ENCODE measurements at regions not wholly inside any gene's neighbourhood (a gene's known extent, or its start where the extent isn't known, plus 50 kb on each side); places are given as distances from the start of the nearest gene placed in this dataset.

DNA sequence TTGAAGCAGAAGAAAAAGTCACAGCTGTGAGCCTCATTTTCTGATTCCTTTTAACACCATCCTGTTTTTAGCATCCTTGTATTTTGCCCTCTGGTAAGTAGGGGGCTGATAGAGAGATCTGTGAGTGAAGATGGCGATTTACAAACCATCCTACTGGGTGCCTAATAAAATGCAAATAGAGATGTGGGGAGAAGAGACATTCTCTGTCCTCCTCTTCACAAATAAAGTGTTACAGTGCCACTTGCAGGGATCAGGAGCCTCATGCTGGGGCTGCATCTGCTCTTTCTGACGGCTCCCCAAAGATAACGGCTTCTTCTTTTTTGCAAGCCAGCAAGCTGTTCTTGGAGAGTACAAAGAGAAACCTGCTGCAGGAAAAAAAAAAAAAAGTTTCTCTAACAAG is 418.6 kb downstream of the TOX3 start:
- dilution Hi-C loops (cut with HindIII; ENCODE audit: low sequenced_read_pairs, unreplicated experiment) = no loop called here

More for the DNA sequence above, 418.6 kb downstream of the TOX3 start:
- Histone ChIP-seq H3K27me3 (ENCODE audit: control insufficient read depth, insufficient read depth, low read length) (no peaks in the 10 kb centered on the region), H3K56ac (ENCODE audit: extremely low read depth, insufficient read depth, low read length) (no peak overlapping the region), H2BK20ac (ENCODE audit: low read depth, low read length) (no peak overlapping the region), H4K5ac (ENCODE audit: low read depth, low read length) (no peak overlapping the region), H2BK5ac (ENCODE audit: low read depth, low read length, poor library complexity, severe bottlenecking) (no peak overlapping the region), H3K79me1 (ENCODE audit: low read depth in 1 of 2, low read length in 2 of 2) (no peaks in the 10 kb centered on the region), H3K9ac (ENCODE audit: low read depth, low read length) (no peak overlapping the region), H3K27ac (ENCODE audit: insufficient read depth, low read length) (no peak overlapping the region), H3K9me1 (ENCODE audit: insufficient read depth, low read length) (no peaks in the 10 kb centered on the region), H3K23ac (ENCODE audit: low read depth, low read length) (no peak overlapping the region), H4K91ac (ENCODE audit: insufficient read depth, low read depth, low read length) (no peak overlapping the region), H3K4me2 (ENCODE audit: low read depth, low read length) (no peak overlapping the region), H4K8ac (ENCODE audit: low read depth in 2 of 2, low read length in 2 of 2) (no peak overlapping the region), H2AK9ac (replicated peaks; ENCODE audit: low read depth, low read length, poor library complexity) (no peak overlapping the region), H2AFZ (replicated peaks; ENCODE audit: low read length, poor library complexity) (no peak overlapping the region), H3K4ac (ENCODE audit: low read depth, low read length) (no peak overlapping the region), H3K9me3 (ENCODE audit: control insufficient read depth, insufficient read depth, low read length) (no peaks in the 10 kb centered on the region), H4K20me1 (ENCODE audit: insufficient read depth, low read length) (no peaks in the 10 kb centered on the region), H2AK5ac (ENCODE audit: low read depth, low read length) (no peak overlapping the region), H2BK120ac (ENCODE audit: low read depth, low read length) (no peak overlapping the region), H3K4me3 (ENCODE audit: insufficient read depth, low read depth, low read length) (no peak overlapping the region), H3K18ac (ENCODE audit: low read depth, low read length) (no peak overlapping the region), H2BK15ac (ENCODE audit: low read depth, low read length) (no peak overlapping the region), H3K36me3 (ENCODE audit: control insufficient read depth, insufficient read depth, low read length) (no peaks in the 10 kb centered on the region), H3K4me1 (ENCODE audit: control insufficient read depth, insufficient read depth, low read length) (no peaks in the 10 kb centered on the region), H3K14ac (replicated peaks; ENCODE audit: low read depth, low read length) (no peak overlapping the region)
- POLR2A ChIA-PET (ENCODE audit: unreplicated experiment) = no interaction called here
- intact Hi-C loops (cut with micrococcal nuclease) = no loop called here
- in situ Hi-C loops (cut with MboI; ENCODE audit: low sequenced_read_pairs) = no loop called here
- DNase-seq = no peak
- no TSS peak for BruUV-seq (replicated peaks)
- TF ChIP-seq MXI1 (IDR thresholded peaks at IDR 0.05; ENCODE audit: borderline replicate concordance, low read depth, low read length) (no peak), MAFK (IDR thresholded peaks at IDR 0.05; ENCODE audit: low read depth, low read length) (no peak), FOS (IDR thresholded peaks at IDR 0.05; ENCODE audit: low read depth, low read length) (no peak), RAD21 (IDR thresholded peaks at IDR 0.05; ENCODE audit: low read length) (no peak), CHD1 (IDR thresholded peaks at IDR 0.05; ENCODE audit: low read depth, low read length) (no peak), SMC3 (IDR thresholded peaks at IDR 0.05; ENCODE audit: low read depth, low read length) (no peak), POLR2A (IDR thresholded peaks at IDR 0.05; ENCODE audit: low read depth, low read length) (no peak), CEBPB (IDR thresholded peaks at IDR 0.05; ENCODE audit: low read depth, low read length) (no peak), MAZ (IDR thresholded peaks at IDR 0.05; ENCODE audit: borderline replicate concordance, low read depth, low read length) (no peak), RFX5 (IDR thresholded peaks at IDR 0.05; ENCODE audit: low read depth, low read length) (no peak), RCOR1 (IDR thresholded peaks at IDR 0.05; ENCODE audit: insufficient replicate concordance, low read length) (no peak), NFE2L2 (IDR thresholded peaks at IDR 0.05; ENCODE audit: low read depth, low read length) (no peak), BHLHE40 (IDR thresholded peaks at IDR 0.05; ENCODE audit: low read depth, low read length) (no peak)
- TF ChIP-seq, protein P1, sequence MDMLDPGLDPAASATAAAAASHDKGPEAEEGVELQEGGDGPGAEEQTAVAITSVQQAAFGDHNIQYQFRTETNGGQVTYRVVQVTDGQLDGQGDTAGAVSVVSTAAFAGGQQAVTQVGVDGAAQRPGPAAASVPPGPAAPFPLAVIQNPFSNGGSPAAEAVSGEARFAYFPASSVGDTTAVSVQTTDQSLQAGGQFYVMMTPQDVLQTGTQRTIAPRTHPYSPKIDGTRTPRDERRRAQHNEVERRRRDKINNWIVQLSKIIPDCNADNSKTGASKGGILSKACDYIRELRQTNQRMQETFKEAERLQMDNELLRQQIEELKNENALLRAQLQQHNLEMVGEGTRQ (IDR thresholded peaks at IDR 0.05; ENCODE audit: low read depth, low read length) = no peak
- TF ChIP-seq, protein P2, sequence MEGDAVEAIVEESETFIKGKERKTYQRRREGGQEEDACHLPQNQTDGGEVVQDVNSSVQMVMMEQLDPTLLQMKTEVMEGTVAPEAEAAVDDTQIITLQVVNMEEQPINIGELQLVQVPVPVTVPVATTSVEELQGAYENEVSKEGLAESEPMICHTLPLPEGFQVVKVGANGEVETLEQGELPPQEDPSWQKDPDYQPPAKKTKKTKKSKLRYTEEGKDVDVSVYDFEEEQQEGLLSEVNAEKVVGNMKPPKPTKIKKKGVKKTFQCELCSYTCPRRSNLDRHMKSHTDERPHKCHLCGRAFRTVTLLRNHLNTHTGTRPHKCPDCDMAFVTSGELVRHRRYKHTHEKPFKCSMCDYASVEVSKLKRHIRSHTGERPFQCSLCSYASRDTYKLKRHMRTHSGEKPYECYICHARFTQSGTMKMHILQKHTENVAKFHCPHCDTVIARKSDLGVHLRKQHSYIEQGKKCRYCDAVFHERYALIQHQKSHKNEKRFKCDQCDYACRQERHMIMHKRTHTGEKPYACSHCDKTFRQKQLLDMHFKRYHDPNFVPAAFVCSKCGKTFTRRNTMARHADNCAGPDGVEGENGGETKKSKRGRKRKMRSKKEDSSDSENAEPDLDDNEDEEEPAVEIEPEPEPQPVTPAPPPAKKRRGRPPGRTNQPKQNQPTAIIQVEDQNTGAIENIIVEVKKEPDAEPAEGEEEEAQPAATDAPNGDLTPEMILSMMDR (conservative IDR thresholded peaks at IDR 0.05; ENCODE audit: low read depth, low read length) = no peak
- TF ChIP-seq, protein P3, sequence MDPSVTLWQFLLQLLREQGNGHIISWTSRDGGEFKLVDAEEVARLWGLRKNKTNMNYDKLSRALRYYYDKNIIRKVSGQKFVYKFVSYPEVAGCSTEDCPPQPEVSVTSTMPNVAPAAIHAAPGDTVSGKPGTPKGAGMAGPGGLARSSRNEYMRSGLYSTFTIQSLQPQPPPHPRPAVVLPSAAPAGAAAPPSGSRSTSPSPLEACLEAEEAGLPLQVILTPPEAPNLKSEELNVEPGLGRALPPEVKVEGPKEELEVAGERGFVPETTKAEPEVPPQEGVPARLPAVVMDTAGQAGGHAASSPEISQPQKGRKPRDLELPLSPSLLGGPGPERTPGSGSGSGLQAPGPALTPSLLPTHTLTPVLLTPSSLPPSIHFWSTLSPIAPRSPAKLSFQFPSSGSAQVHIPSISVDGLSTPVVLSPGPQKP (IDR thresholded peaks at IDR 0.05; ENCODE audit: borderline replicate concordance, low read depth, low read length) = no peak
- no CpG with 5 or more reads among the region's 3 CpGs for WGBS, 2 experiments (ENCODE audit: extremely low coverage in 2 of 2, insufficient read length in 1 of 2)
- CTCF ChIA-PET = no interaction called here
- ATAC-seq (ENCODE audit: low read depth) = no peak

Data from IMR-90 (cell line).